ENCODE measurements at regions not wholly inside any gene's neighbourhood (a gene's known extent, or its start where the extent isn't known, plus 50 kb on each side); places are given as distances from the start of the nearest gene placed in this dataset.

GRCh38 chr11:116636341-116636929 is 136.4 kb downstream of the BUD13 start:
- H3K36me3 ChIP-seq (ENCODE audit: insufficient read depth, low read length), result no peaks in the 10 kb centered on the region
- no peaks in the 10 kb centered on the region for H3K27me3 ChIP-seq (ENCODE audit: insufficient read depth, low read depth, low read length)
- H3K9me2 ChIP-seq (ENCODE audit: insufficient read depth, low read length), result no peaks in the 10 kb centered on the region
- H2AFZ ChIP-seq (ENCODE audit: low read depth, low read length), result no peak overlapping the region
- H3K4me3 ChIP-seq (ENCODE audit: low read length), result no peak overlapping the region
- no peak overlapping the region for H3K9ac ChIP-seq (ENCODE audit: low read length)
- no peaks in the 10 kb centered on the region for H4K20me1 ChIP-seq (ENCODE audit: insufficient read depth)
- no peak overlapping the region for H3K4me2 ChIP-seq (ENCODE audit: low read length)
- H3K79me2 ChIP-seq (replicated peaks; ENCODE audit: insufficient read depth, low read length), result no peaks in the 10 kb centered on the region
- no peaks in the 10 kb centered on the region for H3F3A ChIP-seq (ENCODE audit: insufficient read depth, low read length, poor library complexity, severe bottlenecking)
- no peak overlapping the region for H3K27ac ChIP-seq (ENCODE audit: low read length)
- TF ChIP-seq RAD21 (conservative IDR thresholded peaks at IDR 0.05) (no peak), POLR2AphosphoS5 (IDR thresholded peaks at IDR 0.05) (no peak), MXI1 (conservative IDR thresholded peaks at IDR 0.05; ENCODE audit: poor library complexity, severe bottlenecking) (no peak), EP300 (conservative IDR thresholded peaks at IDR 0.05; ENCODE audit: poor library complexity, severe bottlenecking) (no peak), EZH2 (IDR thresholded peaks at IDR 0.05; ENCODE audit: borderline replicate concordance, insufficient read depth, low read length, poor library complexity, severe bottlenecking) (no peak), TAF1 (IDR thresholded peaks at IDR 0.05; ENCODE audit: low read depth) (no peak), SMC3 (conservative IDR thresholded peaks at IDR 0.05; ENCODE audit: poor library complexity) (no peak), REST (IDR thresholded peaks at IDR 0.05; ENCODE audit: borderline replicate concordance) (no peak)
- TF ChIP-seq, protein P1, sequence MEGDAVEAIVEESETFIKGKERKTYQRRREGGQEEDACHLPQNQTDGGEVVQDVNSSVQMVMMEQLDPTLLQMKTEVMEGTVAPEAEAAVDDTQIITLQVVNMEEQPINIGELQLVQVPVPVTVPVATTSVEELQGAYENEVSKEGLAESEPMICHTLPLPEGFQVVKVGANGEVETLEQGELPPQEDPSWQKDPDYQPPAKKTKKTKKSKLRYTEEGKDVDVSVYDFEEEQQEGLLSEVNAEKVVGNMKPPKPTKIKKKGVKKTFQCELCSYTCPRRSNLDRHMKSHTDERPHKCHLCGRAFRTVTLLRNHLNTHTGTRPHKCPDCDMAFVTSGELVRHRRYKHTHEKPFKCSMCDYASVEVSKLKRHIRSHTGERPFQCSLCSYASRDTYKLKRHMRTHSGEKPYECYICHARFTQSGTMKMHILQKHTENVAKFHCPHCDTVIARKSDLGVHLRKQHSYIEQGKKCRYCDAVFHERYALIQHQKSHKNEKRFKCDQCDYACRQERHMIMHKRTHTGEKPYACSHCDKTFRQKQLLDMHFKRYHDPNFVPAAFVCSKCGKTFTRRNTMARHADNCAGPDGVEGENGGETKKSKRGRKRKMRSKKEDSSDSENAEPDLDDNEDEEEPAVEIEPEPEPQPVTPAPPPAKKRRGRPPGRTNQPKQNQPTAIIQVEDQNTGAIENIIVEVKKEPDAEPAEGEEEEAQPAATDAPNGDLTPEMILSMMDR (IDR thresholded peaks at IDR 0.05; ENCODE audit: poor library complexity, severe bottlenecking), result no peak
- no peaks in the 10 kb centered on the region for H3K9me3 ChIP-seq (ENCODE audit: low read length)

- no peak for TF ChIP-seq RAD21 (conservative IDR thresholded peaks at IDR 0.05)
- TF ChIP-seq POLR2AphosphoS5 (IDR thresholded peaks at IDR 0.05), result no peak
- no peak for TF ChIP-seq SMC3 (conservative IDR thresholded peaks at IDR 0.05; ENCODE audit: poor library complexity)
- no peak for TF ChIP-seq MXI1 (conservative IDR thresholded peaks at IDR 0.05; ENCODE audit: poor library complexity, severe bottlenecking)
- no peak for TF ChIP-seq REST (IDR thresholded peaks at IDR 0.05; ENCODE audit: borderline replicate concordance)
- no peak for TF ChIP-seq EP300 (conservative IDR thresholded peaks at IDR 0.05; ENCODE audit: poor library complexity, severe bottlenecking)
- TF ChIP-seq, protein P1 (IDR thresholded peaks at IDR 0.05; ENCODE audit: poor library complexity, severe bottlenecking), result no peak
- Histone ChIP-seq H3K27ac (ENCODE audit: low read length) (no peak overlapping the region), H3K9me2 (ENCODE audit: insufficient read depth, low read length) (no peaks in the 10 kb centered on the region), H3F3A (ENCODE audit: insufficient read depth, low read length, poor library complexity, severe bottlenecking) (no peaks in the 10 kb centered on the region), H3K79me2 (replicated peaks; ENCODE audit: insufficient read depth, low read length) (no peaks in the 10 kb centered on the region), H3K36me3 (ENCODE audit: insufficient read depth, low read length) (no peaks in the 10 kb centered on the region), H4K20me1 (ENCODE audit: insufficient read depth) (no peaks in the 10 kb centered on the region), H3K9ac (ENCODE audit: low read length) (no peak overlapping the region), H3K9me3 (ENCODE audit: low read length) (no peaks in the 10 kb centered on the region), H3K4me3 (ENCODE audit: low read length) (no peak overlapping the region), H3K4me2 (ENCODE audit: low read length) (no peak overlapping the region), H2AFZ (ENCODE audit: low read depth, low read length) (no peak overlapping the region), H3K27me3 (ENCODE audit: insufficient read depth, low read depth, low read length) (no peaks in the 10 kb centered on the region)
Observed at GRCh38 chr11:116631201-116631600, 141.6 kb downstream of the BUD13 start.

Data from neural cell (in vitro differentiated cells).